ENCODE measurements at regions not wholly inside any gene's neighbourhood (a gene's known extent, or its start where the extent isn't known, plus 50 kb on each side); places are given as distances from the start of the nearest gene placed in this dataset.

DNA sequence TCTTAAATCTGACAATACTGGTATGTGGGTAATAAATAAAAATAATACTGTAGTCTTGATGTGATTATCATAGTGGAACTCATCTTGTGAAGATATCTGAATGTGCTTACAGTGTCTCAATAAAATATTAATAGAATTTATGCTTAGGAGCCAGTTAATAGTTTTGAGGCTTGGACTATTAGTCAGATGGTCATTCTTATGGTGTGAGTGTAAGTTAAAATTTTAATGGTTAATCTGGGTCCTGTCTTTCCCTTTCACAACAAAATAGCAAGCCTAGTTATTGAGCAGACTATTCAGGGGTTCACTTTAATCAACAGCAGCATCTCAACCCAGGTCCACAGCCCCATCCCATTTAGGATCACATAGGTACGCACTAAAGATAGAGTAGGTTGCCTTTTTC is 138.9 kb downstream of the HAUS1 start:
- no peaks in the 10 kb centered on the region for H3K36me3 ChIP-seq (ENCODE audit: insufficient read depth, low read length, poor library complexity, severe bottlenecking)
- POLR2A ChIA-PET (ENCODE audit: low non-redundant PET), result no interaction called here
- intact Hi-C loops (cut with micrococcal nuclease; ENCODE audit: unreplicated experiment), result no loop called here
- CTCF ChIA-PET, result no interaction called here
- no TSS peak for BruUV-seq (replicated peaks)
- no peaks in the 10 kb centered on the region for H3K9me3 ChIP-seq (ENCODE audit: low read depth, low read length, poor library complexity, severe bottlenecking)
- no peak for TF ChIP-seq EZH2 (IDR thresholded peaks at IDR 0.05; ENCODE audit: borderline replicate concordance, low read depth, low read length, poor library complexity, severe bottlenecking)
- TF ChIP-seq, protein P1, sequence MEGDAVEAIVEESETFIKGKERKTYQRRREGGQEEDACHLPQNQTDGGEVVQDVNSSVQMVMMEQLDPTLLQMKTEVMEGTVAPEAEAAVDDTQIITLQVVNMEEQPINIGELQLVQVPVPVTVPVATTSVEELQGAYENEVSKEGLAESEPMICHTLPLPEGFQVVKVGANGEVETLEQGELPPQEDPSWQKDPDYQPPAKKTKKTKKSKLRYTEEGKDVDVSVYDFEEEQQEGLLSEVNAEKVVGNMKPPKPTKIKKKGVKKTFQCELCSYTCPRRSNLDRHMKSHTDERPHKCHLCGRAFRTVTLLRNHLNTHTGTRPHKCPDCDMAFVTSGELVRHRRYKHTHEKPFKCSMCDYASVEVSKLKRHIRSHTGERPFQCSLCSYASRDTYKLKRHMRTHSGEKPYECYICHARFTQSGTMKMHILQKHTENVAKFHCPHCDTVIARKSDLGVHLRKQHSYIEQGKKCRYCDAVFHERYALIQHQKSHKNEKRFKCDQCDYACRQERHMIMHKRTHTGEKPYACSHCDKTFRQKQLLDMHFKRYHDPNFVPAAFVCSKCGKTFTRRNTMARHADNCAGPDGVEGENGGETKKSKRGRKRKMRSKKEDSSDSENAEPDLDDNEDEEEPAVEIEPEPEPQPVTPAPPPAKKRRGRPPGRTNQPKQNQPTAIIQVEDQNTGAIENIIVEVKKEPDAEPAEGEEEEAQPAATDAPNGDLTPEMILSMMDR (conservative IDR thresholded peaks at IDR 0.05; ENCODE audit: low read depth, low read length), result no peak
- DNase-seq (ENCODE audit: low spot score), result no peak
- H3K27me3 ChIP-seq (replicated peaks; ENCODE audit: insufficient read depth, low read depth, low read length, poor library complexity), result no peaks in the 10 kb centered on the region
- H3K4me3 ChIP-seq (ENCODE audit: low read depth, low read length, poor library complexity, severe bottlenecking), result no peak overlapping the region
- H3K27ac ChIP-seq (ENCODE audit: low read depth, low read length, poor library complexity, severe bottlenecking), result no peak overlapping the region
- peaks cover 9% of the 10 kb centered on the region for H3K4me1 ChIP-seq (ENCODE audit: insufficient read depth, low read length, poor library complexity, severe bottlenecking)

DNA sequence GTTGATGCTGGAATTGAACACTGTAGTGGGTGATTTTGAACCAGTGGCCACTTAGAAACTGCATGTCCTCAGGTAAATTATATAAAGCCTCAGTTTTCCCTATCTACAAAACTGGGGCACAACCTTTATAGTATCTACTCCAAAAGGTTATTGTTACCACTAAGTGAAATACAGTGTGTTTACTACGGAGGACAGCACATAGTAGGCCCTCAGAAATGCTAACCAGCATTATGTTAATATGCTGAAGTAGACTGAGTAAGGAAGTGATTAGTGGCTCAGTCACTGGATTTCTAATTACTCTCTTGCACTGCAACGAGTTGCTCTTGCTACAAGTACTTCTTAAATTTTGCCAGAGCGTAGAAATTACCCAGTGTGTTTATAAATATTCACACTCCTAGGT is 139.5 kb downstream of the HAUS1 start:
- no peaks in the 10 kb centered on the region for H3K27me3 ChIP-seq (replicated peaks; ENCODE audit: insufficient read depth, low read depth, low read length, poor library complexity)
- POLR2A ChIA-PET (ENCODE audit: low non-redundant PET), result no interaction called here
- DNase-seq (ENCODE audit: low spot score), result no peak
- H3K36me3 ChIP-seq (ENCODE audit: insufficient read depth, low read length, poor library complexity, severe bottlenecking), result no peaks in the 10 kb centered on the region
- TF ChIP-seq, protein P1 (conservative IDR thresholded peaks at IDR 0.05; ENCODE audit: low read depth, low read length), result no peak
- TF ChIP-seq EZH2 (IDR thresholded peaks at IDR 0.05; ENCODE audit: borderline replicate concordance, low read depth, low read length, poor library complexity, severe bottlenecking), result no peak
- no TSS peak for BruUV-seq (replicated peaks)
- H3K4me3 ChIP-seq (ENCODE audit: low read depth, low read length, poor library complexity, severe bottlenecking), result no peak overlapping the region
- no peak overlapping the region for H3K27ac ChIP-seq (ENCODE audit: low read depth, low read length, poor library complexity, severe bottlenecking)
- CTCF ChIA-PET, result no interaction called here
- no peaks in the 10 kb centered on the region for H3K9me3 ChIP-seq (ENCODE audit: low read depth, low read length, poor library complexity, severe bottlenecking)
- intact Hi-C loops (cut with micrococcal nuclease; ENCODE audit: unreplicated experiment), result no loop called here
- peaks cover 9% of the 10 kb centered on the region for H3K4me1 ChIP-seq (ENCODE audit: insufficient read depth, low read length, poor library complexity, severe bottlenecking)

DNA sequence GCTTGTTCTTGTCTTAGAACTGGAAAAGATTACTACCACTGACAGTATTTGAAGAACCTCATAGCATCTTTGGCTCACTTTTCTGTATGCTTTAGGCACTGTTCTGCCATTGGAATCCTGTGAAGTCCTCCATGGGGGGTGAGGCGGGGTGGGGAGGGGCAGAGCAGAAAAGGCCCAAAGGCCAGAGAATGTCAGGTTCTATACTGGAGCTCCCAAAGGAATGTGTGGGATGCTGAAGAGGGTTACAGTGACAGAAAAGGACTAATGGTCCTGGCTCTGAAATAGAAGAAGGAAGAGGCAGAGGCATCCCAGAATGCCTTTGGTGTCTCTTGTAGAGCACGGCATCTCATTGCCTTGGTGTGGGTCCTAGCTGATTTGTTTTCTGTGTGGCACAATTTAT is 141.9 kb downstream of the HAUS1 start:
- CTCF ChIA-PET, result no interaction called here
- Histone ChIP-seq H3K4me3 (ENCODE audit: low read depth, low read length, poor library complexity, severe bottlenecking) (no peak overlapping the region), H3K27me3 (replicated peaks; ENCODE audit: insufficient read depth, low read depth, low read length, poor library complexity) (no peaks in the 10 kb centered on the region), H3K36me3 (ENCODE audit: insufficient read depth, low read length, poor library complexity, severe bottlenecking) (no peaks in the 10 kb centered on the region), H3K4me1 (ENCODE audit: insufficient read depth, low read length, poor library complexity, severe bottlenecking) (peaks cover 25% of the 10 kb centered on the region), H3K27ac (ENCODE audit: low read depth, low read length, poor library complexity, severe bottlenecking) (no peak overlapping the region), H3K9me3 (ENCODE audit: low read depth, low read length, poor library complexity, severe bottlenecking) (no peaks in the 10 kb centered on the region)
- no peak for TF ChIP-seq EZH2 (IDR thresholded peaks at IDR 0.05; ENCODE audit: borderline replicate concordance, low read depth, low read length, poor library complexity, severe bottlenecking)
- TF ChIP-seq, protein P1 (conservative IDR thresholded peaks at IDR 0.05; ENCODE audit: low read depth, low read length), result no peak
- BruUV-seq (replicated peaks), result no TSS peak
- intact Hi-C loops (cut with micrococcal nuclease; ENCODE audit: unreplicated experiment), result no loop called here
- no peak for DNase-seq (ENCODE audit: low spot score)
- POLR2A ChIA-PET (ENCODE audit: low non-redundant PET), result no interaction called here

Data from A673 (cell line).